DND-41 (cell line): ENCODE measurements at regions not wholly inside any gene's neighbourhood (a gene's known extent, or its start where the extent isn't known, plus 50 kb on each side); places are given as distances from the start of the nearest gene placed in this dataset.

Experiments used
- CTCF ChIP-seq: IDR thresholded peaks from 2 replicates; pipeline ENCODE4 v1.5.1; 2012; ENCODE audit warnings: borderline replicate concordance, low read length, moderate library complexity, mild to moderate bottlenecking; ENCODE audit not compliant: poor library complexity, severe bottlenecking; ENCODE audit errors: extremely low read depth
- EZH2 ChIP-seq: IDR thresholded peaks from 3 replicates; pipeline ENCODE4 v1.6.1; 2012; ENCODE audit warnings: borderline replicate concordance, low read depth, mild to moderate bottlenecking, moderate library complexity, low read length, inconsistent platforms; ENCODE audit not compliant: severe bottlenecking

- TF ChIP-seq CTCF (no peak), EZH2 (no peak)
Measured at GRCh38 chr2:181774685-181775084, 94.4 kb upstream of the NEUROD1 start.
